ENCODE measurements at regions not wholly inside any gene's neighbourhood (a gene's known extent, or its start where the extent isn't known, plus 50 kb on each side); places are given as distances from the start of the nearest gene placed in this dataset.

DNA sequence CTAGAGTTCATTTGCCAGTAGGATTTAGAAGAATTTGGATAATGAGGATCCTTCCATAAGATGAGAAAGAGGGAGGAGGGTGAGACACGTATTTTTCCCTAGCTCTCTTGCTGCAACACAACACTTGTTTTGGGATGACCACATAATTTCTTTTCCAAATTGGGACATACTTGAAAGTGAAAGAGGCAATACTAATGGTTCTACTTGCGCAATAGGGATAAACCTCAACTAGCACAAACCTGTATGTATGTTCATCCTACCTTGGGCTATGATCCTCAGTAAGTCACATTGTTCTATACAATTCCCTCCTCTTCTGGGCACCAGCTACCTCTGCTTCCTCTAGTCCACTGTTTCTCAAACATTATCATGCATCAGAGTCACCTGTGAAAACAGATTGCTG lies 1208.8 kb upstream of the LRRTM1 start:
- TF ChIP-seq POLR2A (IDR thresholded peaks at IDR 0.05): no peak
- TF ChIP-seq, protein P1, sequence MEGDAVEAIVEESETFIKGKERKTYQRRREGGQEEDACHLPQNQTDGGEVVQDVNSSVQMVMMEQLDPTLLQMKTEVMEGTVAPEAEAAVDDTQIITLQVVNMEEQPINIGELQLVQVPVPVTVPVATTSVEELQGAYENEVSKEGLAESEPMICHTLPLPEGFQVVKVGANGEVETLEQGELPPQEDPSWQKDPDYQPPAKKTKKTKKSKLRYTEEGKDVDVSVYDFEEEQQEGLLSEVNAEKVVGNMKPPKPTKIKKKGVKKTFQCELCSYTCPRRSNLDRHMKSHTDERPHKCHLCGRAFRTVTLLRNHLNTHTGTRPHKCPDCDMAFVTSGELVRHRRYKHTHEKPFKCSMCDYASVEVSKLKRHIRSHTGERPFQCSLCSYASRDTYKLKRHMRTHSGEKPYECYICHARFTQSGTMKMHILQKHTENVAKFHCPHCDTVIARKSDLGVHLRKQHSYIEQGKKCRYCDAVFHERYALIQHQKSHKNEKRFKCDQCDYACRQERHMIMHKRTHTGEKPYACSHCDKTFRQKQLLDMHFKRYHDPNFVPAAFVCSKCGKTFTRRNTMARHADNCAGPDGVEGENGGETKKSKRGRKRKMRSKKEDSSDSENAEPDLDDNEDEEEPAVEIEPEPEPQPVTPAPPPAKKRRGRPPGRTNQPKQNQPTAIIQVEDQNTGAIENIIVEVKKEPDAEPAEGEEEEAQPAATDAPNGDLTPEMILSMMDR (IDR thresholded peaks at IDR 0.05): no peak
